HG03159 (cell line): ENCODE measurements at regions not wholly inside any gene's neighbourhood (a gene's known extent, or its start where the extent isn't known, plus 50 kb on each side); places are given as distances from the start of the nearest gene placed in this dataset.
A peak's percentile ranks its signal among the peaks of the same experiment; 100 is the strongest.
"Not testable (repeated sequence)": the region's sequence is repeated elsewhere in the genome, so short reads cannot be mapped to it uniquely, and the experiment has no call there.

Experiments
- ATAC-seq: cut with Tn5 transposase; IDR thresholded peaks from one replicate; pipeline ENCODE4 v1.9.1; 2021; ENCODE audit warnings: mild to moderate bottlenecking, moderate library complexity; ENCODE audit not compliant: unreplicated experiment

- no peak for ATAC-seq
Measured at GRCh38 chr12:124477107-124477915, 90.1 kb downstream of the NCOR2 start.

DNA sequence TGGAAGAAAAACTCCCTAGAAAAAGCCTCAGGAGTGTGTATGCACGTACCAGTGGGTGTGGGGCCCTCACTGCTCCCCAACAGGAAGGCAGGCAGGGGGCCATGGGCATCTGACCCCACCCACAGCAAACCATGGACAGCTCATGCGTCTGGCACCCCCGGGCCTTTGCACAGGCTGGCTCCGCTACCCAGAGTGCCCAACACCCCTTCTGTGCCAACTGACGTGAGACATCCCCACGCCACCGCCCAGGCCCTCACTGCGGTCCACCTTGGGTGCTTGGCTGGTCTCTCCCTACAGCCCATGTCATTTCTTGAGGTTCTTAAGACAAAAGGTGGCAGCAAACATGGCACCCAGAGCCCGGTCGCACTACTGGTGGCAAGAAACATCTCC, 91.4 kb downstream of the NCOR2 start:
- no peak for ATAC-seq

DNA sequence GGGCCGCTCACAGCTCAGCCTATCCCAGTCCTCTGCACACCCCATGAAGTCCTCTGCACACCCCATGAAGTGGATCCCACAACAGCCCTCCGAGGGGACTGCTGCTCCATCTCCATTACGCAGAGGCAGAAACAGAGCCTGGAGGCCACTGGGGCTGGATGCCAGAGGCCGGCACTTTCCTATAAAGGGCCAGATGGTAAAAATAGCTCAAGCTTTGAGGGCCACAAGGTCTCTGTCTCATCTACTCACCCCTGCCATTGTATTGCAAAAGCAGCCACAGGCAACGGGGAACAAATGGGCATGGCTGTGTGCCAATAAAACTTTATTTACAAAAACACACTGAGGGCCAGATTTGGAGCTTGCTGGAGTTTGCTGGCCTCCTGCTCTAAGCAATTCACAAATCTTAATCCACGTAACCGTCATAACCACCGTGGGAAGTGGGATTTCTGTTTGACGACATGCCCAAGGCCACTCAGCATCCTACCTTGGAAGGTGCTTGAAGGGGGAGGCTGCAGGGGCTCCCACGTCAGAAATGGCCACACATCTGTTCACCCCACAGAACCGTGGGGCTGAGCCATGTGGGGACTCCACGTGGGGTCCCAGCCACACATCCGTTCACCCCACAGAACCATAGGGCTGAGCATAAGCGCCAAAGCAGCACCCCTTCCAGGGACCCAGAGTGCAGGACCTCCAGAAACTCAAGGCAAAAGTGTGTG, 92.0 kb downstream of the NCOR2 start:
- no peak for ATAC-seq

DNA sequence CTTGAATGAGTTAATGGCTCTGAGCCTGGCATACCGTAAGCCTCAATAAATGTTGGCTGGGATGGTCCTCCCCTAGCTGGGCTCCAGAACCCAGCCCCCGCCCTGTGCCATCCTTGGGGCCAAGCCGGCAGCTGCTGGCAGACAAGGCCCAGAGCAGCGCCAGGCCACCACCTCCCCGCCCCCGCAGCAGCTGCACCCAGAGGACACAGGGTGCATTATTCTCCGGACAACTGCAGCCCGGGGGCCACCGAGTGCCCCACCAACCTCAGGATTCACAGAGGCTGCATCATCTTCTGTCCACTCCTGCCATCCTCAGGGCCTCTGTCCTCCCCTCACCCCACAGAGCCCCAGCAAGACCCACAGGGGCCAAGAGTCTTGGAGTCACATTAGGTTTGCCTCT, 92.7 kb downstream of the NCOR2 start:
- no peak for ATAC-seq

GRCh38 chr12:124472690-124473279, 94.6 kb downstream of the NCOR2 start:
- no peak for ATAC-seq

DNA sequence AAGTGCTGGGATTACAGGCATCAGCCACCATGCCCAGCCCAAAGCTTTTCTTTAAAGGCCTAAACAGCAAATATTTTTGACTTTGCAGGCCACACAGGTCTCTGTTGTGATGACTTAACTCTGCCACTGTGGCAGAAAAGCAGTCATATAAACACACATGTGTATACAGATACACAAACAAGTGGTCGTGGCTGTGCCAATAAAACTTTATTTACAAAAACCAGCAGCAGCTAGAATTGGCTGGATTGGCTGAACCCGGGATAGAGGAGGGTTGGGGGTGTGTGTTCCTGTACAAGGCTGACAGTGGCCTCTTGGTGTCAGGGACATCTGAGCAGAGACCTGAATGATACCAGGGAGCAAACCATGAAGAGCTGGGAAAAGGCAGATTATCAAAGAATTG, 95.6 kb downstream of the NCOR2 start:
- ATAC-seq, result no peak

- no peak for ATAC-seq
Measured at GRCh38 chr12:124470806-124471205, 96.6 kb downstream of the NCOR2 start.

GRCh38 chr12:124470139-124470538, 97.3 kb downstream of the NCOR2 start:
- no peak for ATAC-seq

DNA sequence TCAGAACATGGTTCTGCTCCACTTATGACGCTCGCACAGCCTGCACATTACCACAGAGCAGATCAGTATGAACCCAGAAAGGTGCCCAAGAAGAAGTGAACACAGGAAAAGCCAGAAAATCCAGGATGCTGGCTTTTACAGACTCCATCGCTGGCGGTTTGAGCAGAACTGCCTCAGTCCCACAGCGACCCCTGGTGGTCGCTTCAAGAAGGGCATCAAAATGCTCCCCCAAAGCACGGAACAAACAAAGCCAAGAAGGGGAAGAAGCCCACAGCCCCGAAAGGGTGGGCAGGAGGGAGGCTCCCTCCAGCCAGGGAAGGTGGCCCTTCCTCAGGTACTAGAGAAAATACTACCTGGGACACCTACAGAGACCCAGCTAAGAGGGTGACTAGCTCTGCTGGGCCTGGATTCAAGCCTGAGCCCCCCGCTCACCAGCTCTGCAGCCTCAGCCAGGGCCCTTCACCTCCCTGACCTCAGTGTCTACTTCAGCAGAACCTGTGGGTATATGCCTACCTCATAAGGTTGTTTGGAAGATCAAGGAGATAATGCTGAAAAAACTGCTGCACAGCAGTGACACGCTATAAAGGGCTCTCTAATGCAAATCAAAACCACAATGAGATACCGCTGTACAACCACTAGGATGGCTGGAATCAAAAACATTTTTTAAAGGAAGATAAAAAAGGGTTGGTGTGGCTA, 98.1 kb downstream of the NCOR2 start:
- ATAC-seq, result no peak

GRCh38 chr12:124467549-124467948, 99.9 kb downstream of the NCOR2 start:
- ATAC-seq, result not testable (repeated sequence)

DNA sequence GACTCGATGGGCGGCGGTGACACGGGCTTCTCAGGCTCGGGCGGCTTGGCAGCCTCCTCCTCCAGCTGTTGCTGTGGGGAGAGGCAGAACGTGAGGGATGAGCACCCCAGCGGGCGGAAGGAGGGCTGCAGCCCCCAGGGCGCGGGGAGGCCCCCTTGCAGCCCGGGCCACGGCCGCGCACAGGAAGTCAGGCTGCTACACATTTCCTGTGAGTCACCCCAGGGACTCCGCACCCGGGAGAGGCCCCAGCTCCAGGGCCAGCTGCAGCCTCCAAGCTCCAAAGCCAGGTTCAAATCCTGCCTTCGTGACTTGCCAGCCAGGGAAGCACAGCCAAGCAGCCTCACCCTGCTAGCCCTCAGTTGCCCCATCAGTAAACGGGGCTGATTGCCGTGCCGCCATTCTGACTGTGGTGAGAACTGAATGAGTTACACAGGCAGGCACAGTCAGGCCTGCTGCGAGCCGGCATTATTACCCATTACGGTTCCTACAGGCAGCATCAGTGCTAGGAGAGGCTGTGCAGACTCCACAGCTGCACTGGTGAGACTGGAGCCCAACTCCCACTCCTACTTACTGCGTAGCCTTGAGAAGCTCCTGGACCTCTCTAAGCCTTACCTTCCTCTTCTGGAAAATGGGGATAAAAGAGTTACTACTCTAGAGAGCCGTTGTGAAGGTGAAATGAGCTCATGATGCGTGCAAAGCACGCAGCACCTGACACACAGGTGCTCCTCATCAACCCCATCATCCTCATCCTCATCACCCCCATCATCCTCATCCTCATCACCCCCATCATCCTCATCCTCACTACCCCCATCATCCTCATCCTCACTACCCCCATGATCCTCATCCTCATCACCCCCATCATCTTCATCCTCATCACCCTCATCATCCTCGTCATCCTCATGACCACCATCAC, 100.9 kb downstream of the NCOR2 start:
- peak; percentile 97 for ATAC-seq

- ATAC-seq, result no peak
Measured at GRCh38 chr12:124465473-124465872, 101.9 kb downstream of the NCOR2 start.

DNA sequence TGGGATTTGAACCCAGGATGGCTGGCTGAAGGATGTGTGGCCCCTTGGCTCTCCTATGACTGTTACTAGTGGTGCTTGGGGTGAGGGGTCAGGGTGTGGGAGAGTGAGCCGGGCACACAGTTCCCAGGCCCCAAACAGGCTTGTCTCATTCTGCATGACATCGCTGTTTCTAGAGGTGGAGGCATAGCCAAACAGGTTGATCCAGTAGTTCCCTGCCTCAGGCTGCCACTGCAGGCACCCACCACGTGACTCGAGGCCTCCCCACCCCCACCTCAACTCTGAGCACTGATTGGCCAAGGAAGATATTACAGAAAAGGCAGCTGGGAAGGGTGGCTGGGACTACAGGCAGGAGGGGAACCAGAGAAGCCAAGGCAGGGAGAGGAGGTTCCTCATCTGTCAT, 102.6 kb downstream of the NCOR2 start:
- ATAC-seq, result no peak

GRCh38 chr12:124464062-124464461, 103.3 kb downstream of the NCOR2 start:
- ATAC-seq, result no peak

GRCh38 chr12:124463341-124463921, 104.0 kb downstream of the NCOR2 start:
- no peak for ATAC-seq

DNA sequence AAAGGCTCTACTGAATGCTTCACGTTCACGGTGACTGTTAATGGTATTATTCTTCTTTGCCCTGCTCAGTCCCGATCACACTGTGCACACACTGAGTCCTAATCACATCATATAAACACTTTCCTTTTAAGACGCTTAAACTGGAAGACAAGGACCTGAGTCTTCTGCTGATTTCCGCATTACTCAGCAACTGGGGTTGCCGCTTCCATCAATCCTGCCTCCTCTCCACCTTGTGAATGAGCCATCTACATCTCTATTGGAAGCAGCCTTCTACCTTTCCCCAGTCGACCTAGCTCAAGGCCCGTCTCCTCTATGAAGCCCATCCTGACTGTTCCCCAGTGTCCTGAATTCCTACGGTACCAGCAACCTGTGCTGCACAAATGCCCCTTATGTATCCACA, 104.7 kb downstream of the NCOR2 start:
- no peak for ATAC-seq

DNA sequence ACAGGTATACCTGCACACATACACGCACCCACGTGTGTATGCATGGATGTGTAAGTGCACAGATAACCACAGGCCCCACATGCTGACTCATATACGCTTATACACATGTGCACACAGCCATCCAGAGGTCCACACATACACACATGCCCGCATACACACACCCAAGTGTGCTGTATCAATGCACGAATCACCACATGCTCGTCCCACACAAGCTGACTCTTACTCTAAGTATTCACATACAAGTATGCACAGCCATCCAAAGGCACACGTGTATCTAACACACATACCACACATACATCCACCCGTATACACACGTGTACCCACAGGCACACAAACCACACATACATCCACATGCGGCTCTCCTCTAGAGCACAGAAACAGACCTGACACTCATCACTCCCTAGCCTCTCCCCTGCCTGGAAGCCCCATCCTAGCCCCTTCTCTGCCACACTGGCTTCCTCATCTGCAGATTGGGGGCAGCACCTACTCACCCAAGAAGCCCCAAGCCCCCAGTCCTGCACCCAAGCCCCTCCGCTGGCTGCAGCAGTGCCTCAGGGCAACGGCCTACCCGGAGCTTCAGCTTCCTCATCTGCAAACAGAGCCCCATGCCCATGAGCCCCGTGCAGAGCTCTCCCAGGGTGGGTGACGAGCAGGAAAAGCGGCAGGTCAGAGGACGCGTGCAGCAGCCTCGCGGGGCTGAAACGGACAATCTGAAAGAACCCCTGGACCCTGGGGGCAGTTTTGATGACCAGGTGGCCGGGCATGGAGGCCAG, 105.4 kb downstream of the NCOR2 start:
- ATAC-seq, result no peak

GRCh38 chr12:124461241-124461673, 106.2 kb downstream of the NCOR2 start:
- no peak for ATAC-seq

DNA sequence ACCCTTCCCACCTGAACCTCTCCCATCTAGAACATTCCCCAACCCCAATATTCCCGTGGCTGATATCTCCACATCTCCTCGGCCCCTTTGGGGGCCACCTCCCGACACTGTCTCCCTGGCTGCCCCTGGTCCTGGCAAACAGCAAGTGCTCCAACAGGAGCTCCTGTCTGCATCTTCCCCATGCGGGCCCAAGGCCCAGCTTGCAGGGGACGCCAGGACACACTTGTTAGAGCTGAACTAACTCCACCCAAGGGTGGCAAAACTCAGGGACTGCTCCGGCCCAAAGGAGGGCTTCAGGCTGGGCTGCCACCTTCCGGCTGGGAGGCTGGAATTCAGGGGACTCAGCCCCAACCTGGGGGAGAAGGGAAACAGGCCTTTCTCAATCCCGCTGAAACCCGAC, 106.6 kb downstream of the NCOR2 start:
- no peak for ATAC-seq
